Activated naive CD8-positive, alpha-beta T cell treated with anti-CD3 and anti-CD28 coated beads for 36 hours (primary cell): ENCODE measurements at regions not wholly inside any gene's neighbourhood (a gene's known extent, or its start where the extent isn't known, plus 50 kb on each side); places are given as distances from the start of the nearest gene placed in this dataset.

Source experiments
- DNase-seq: peaks from one replicate; pipeline ENCODE4 v3.0.0; 2021
- H3K27ac Mint-ChIP-seq: one replicate; pipeline ENCODE4 v1.8.0; 2022; ENCODE audit warnings: mild to moderate bottlenecking, moderate library complexity, mixed read lengths
- H3K27me3 Mint-ChIP-seq: one replicate; pipeline ENCODE4 v1.8.0; 2022; ENCODE audit warnings: mild to moderate bottlenecking, mixed read lengths
- H3K36me3 Mint-ChIP-seq: one replicate; pipeline ENCODE4 v1.8.0; 2021; ENCODE audit warnings: mild to moderate bottlenecking, mixed read lengths
- H3K4me1 Mint-ChIP-seq: one replicate; pipeline ENCODE4 v1.8.0; 2021; ENCODE audit warnings: mixed read lengths
- H3K4me3 Mint-ChIP-seq: one replicate; pipeline ENCODE4 v1.8.0; 2022; ENCODE audit warnings: mild to moderate bottlenecking, moderate library complexity, mixed read lengths
- H3K9me3 Mint-ChIP-seq: one replicate; pipeline ENCODE4 v1.8.0; 2022; ENCODE audit warnings: mixed read lengths

DNA sequence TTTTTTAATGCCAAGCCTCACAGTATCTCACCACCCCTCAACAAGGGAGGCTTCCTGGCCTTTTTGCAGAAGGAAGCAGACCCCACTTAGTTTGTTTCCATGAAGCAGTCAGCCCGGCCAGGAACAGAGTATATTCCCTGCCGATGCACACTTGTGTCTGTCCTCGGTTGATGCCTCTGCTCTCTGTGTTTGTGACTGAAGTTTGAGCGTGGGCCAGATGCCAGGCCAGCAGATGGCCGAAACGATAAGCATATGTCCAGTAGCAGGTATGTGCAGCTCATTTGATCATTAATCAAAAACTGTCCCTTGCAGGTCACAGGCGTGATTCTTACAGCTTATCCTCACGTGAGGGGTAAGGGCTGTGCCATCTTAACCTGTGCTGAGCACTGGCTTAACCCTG lies 144.0 kb downstream of the IRS2 start:
- no peak for DNase-seq
- Mint-ChIP-seq H3K27me3 (no peaks in the 10 kb centered on the region), H3K4me1 (no peaks in the 10 kb centered on the region), H3K9me3 (peaks cover 25% of the 10 kb centered on the region), H3K36me3 (peaks cover 4% of the 10 kb centered on the region), H3K27ac (no peak overlapping the region), H3K4me3 (no peak overlapping the region)

DNA sequence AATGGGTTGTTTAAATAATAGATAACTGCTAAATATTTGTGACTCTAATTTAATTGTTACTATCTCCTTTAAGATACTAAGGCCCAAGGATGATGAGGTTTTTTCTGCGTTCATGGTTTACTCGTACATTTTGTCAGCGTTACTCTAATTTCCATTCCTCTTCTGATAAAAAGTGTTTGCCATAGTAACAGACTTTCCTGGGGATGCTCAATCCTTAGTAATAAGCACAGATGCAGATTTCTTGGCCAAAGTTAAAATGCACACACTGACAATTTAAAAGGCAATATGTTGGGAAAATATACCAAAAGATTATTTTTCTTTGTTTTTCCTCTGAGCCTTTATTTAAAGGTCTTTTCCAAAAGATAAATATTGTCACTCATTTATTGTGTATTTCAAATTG lies 149.6 kb downstream of the IRS2 start:
- H3K36me3 Mint-ChIP-seq: peaks cover 4% of the 10 kb centered on the region
- no peaks in the 10 kb centered on the region for H3K4me1 Mint-ChIP-seq
- no peak for DNase-seq
- peaks cover 28% of the 10 kb centered on the region for H3K9me3 Mint-ChIP-seq
- H3K27me3 Mint-ChIP-seq: peaks cover 5% of the 10 kb centered on the region
- H3K27ac Mint-ChIP-seq: no peak overlapping the region
- H3K4me3 Mint-ChIP-seq: no peak overlapping the region

DNA sequence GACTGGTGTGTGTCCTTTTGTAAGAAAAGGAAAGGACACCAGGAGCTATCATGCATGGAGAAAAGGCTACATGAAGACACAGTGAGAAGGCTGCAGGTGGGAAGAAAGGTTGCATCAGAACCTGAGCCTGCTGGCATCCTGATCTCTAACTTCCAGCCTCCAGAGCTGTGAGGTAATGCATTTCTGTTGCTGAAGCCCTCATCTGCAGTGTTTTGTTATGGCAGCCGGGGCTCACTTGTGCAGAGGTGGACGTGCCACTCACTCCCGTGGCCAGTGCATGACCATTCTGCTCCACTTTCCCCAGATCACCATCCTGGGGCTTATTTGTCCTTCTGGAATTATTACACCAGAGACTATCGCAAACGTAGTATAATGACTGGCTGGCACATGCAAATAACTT lies 155.3 kb downstream of the IRS2 start:
- Mint-ChIP-seq H3K4me1 (no peaks in the 10 kb centered on the region), H3K9me3 (peaks cover 6% of the 10 kb centered on the region), H3K27ac (no peak overlapping the region), H3K36me3 (no peaks in the 10 kb centered on the region), H3K27me3 (peaks cover 17% of the 10 kb centered on the region), H3K4me3 (no peak overlapping the region)
- no peak for DNase-seq

DNA sequence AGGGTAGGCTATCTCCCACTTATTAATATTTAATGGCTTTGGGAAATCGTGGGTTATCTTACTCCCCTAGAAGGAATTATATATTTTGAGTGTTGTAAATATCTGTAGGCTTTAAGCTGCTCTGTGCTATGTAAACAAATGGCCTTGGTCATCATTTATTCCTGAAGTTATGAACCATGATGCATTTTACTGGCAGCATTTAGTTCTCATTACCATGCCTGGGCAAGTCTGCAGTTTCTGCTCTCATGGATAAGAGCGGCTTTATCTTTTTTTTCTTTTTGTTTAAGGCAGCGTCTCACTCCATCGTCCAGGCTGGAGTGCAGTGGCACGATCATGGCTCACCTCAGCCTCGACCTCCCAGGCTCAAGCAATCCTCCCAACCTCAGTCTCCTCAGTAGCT lies 156.1 kb downstream of the IRS2 start:
- H3K4me3 Mint-ChIP-seq: no peak overlapping the region
- no peaks in the 10 kb centered on the region for H3K4me1 Mint-ChIP-seq
- no peak overlapping the region for H3K27ac Mint-ChIP-seq
- no peaks in the 10 kb centered on the region for H3K36me3 Mint-ChIP-seq
- DNase-seq: no peak
- H3K27me3 Mint-ChIP-seq: peaks cover 17% of the 10 kb centered on the region
- H3K9me3 Mint-ChIP-seq: peaks cover 6% of the 10 kb centered on the region

DNA sequence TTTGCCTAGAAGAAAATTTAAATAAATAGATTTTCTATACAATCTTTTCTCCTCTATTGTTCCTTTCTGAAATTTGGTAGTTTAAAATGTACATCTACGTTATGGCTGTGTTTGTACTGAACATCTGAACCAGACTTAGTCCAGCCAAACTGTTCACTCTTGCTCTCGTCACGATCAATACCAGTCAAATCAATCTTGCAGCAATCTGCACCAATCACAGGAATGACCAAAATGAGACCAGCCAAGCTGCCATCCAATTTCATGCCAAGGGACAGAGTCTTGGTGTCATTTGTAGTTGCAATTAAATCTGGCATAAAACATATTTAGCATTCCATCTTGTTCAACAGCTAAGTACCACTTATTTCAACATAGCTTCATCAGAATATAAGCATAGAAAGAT lies 156.6 kb downstream of the IRS2 start:
- Mint-ChIP-seq H3K36me3 (no peaks in the 10 kb centered on the region), H3K9me3 (peaks cover 3% of the 10 kb centered on the region), H3K27me3 (peaks cover 13% of the 10 kb centered on the region), H3K4me3 (no peak overlapping the region), H3K27ac (no peak overlapping the region), H3K4me1 (no peaks in the 10 kb centered on the region)
- DNase-seq: no peak

- H3K4me3 Mint-ChIP-seq: no peak overlapping the region
- peaks cover 2% of the 10 kb centered on the region for H3K9me3 Mint-ChIP-seq
- H3K36me3 Mint-ChIP-seq: no peaks in the 10 kb centered on the region
- no peak for DNase-seq
- no peak overlapping the region for H3K27ac Mint-ChIP-seq
- peaks cover 13% of the 10 kb centered on the region for H3K27me3 Mint-ChIP-seq
- H3K4me1 Mint-ChIP-seq: no peaks in the 10 kb centered on the region
Observed at GRCh38 chr13:109628251-109628699, 158.1 kb downstream of the IRS2 start.

- no peak overlapping the region for H3K27ac Mint-ChIP-seq
- H3K4me3 Mint-ChIP-seq: no peak overlapping the region
- H3K9me3 Mint-ChIP-seq: no peaks in the 10 kb centered on the region
- H3K27me3 Mint-ChIP-seq: peaks cover 13% of the 10 kb centered on the region
- H3K4me1 Mint-ChIP-seq: no peaks in the 10 kb centered on the region
- H3K36me3 Mint-ChIP-seq: no peaks in the 10 kb centered on the region
- no peak for DNase-seq
Observed at GRCh38 chr13:109627649-109628048, 158.7 kb downstream of the IRS2 start.

GRCh38 chr13:109626386-109627171 lies 159.8 kb downstream of the IRS2 start:
- Mint-ChIP-seq H3K9me3 (no peaks in the 10 kb centered on the region), H3K4me3 (no peak overlapping the region), H3K4me1 (no peaks in the 10 kb centered on the region), H3K36me3 (no peaks in the 10 kb centered on the region), H3K27me3 (peaks cover 11% of the 10 kb centered on the region), H3K27ac (no peak overlapping the region)
- DNase-seq: no peak

GRCh38 chr13:109625156-109625555 lies 161.2 kb downstream of the IRS2 start:
- no peak for DNase-seq
- Mint-ChIP-seq H3K4me1 (no peaks in the 10 kb centered on the region), H3K9me3 (no peaks in the 10 kb centered on the region), H3K36me3 (no peaks in the 10 kb centered on the region), H3K27ac (no peak overlapping the region), H3K4me3 (no peak overlapping the region), H3K27me3 (peaks cover 8% of the 10 kb centered on the region)

GRCh38 chr13:109622006-109622405 lies 164.4 kb downstream of the IRS2 start:
- Mint-ChIP-seq H3K4me1 (no peaks in the 10 kb centered on the region), H3K9me3 (no peaks in the 10 kb centered on the region), H3K27ac (no peak overlapping the region), H3K4me3 (no peak overlapping the region), H3K27me3 (no peaks in the 10 kb centered on the region), H3K36me3 (no peaks in the 10 kb centered on the region)
- DNase-seq: no peak

DNA sequence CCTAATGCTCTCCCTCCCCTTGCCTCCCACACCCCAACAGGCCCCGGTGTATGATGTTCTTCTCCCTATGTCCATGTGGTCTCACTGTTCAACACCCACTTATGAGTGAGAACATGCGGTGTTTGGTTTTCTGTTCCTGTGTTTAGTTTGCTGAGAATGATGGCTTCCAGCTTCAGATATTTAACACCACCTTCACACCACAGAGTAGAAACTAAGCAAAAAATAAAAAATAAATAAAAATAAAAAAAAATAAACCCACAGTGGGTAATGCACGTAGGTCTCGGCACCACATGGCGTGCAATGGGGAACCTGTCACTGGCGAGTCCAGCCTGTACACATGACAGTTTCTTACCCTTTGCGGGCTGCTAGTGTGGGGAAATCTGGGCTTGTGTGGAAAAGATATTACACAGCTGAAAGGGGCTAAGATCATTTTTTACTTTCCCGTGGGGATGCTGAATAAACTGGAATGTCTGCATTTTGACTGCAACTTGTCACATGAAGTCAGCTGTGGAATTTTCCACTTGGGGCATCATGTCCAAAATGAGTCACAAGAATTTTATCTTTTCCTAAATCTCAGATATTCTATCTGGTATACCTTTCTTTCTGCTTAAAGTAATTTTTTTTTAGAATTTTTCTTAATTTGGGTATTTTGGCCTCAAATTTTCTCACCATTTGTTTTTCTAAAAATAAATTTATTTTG lies 170.5 kb downstream of the IRS2 start:
- Mint-ChIP-seq H3K4me1 (no peaks in the 10 kb centered on the region), H3K27me3 (peaks cover 3% of the 10 kb centered on the region), H3K9me3 (no peaks in the 10 kb centered on the region), H3K4me3 (no peak overlapping the region), H3K36me3 (no peaks in the 10 kb centered on the region), H3K27ac (no peak overlapping the region)
- no peak for DNase-seq

DNA sequence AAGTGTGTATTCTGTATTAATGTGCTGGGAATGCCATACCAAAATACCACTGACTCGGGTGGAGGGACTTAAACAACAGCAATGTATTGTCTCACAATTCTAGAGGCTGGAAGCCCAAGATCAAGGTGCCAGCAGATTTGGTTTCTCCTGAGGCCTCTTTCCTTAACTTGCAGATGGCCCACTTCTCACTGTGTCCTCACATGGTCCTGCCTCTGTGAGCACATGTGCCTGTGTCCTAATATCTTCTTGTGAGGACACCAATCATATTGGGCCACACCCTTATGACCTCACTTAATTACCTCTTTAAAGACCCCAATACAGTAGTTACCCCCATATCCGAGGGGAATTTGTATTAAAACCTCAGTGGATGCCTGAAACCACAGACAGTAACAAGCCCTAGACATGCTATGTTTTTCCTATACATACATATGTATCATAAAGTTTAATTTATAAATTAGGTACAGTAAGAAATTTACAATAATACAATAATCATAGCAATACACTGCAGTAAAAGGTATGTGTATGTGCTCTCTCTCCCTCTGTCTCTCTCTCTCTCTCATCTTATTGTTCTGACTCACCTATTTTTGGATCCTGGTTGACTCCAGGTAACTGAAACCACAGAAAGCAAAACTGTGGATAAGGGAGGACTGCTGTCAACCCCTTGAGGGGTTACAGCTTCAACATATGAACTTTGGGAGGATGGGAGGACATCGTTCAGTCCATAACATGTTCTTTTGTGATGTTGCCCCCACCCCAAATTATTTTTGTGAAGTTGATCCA lies 174.3 kb downstream of the IRS2 start:
- no peak overlapping the region for H3K27ac Mint-ChIP-seq
- H3K4me1 Mint-ChIP-seq: no peaks in the 10 kb centered on the region
- H3K27me3 Mint-ChIP-seq: peaks cover 3% of the 10 kb centered on the region
- DNase-seq: no peak
- H3K9me3 Mint-ChIP-seq: no peaks in the 10 kb centered on the region
- no peaks in the 10 kb centered on the region for H3K36me3 Mint-ChIP-seq
- H3K4me3 Mint-ChIP-seq: no peak overlapping the region

- peak; percentile 15 for DNase-seq
- no peak overlapping the region for H3K27ac Mint-ChIP-seq
- H3K4me3 Mint-ChIP-seq: no peak overlapping the region
- no peaks in the 10 kb centered on the region for H3K4me1 Mint-ChIP-seq
- no peaks in the 10 kb centered on the region for H3K9me3 Mint-ChIP-seq
- H3K36me3 Mint-ChIP-seq: no peaks in the 10 kb centered on the region
- peaks cover under 1% of the 10 kb centered on the region for H3K27me3 Mint-ChIP-seq
Observed at GRCh38 chr13:109610517-109610916, 175.9 kb downstream of the IRS2 start.

GRCh38 chr13:109608503-109608902 lies 177.9 kb downstream of the IRS2 start:
- no peaks in the 10 kb centered on the region for H3K9me3 Mint-ChIP-seq
- peaks cover 4% of the 10 kb centered on the region for H3K27me3 Mint-ChIP-seq
- H3K4me3 Mint-ChIP-seq: no peak overlapping the region
- no peaks in the 10 kb centered on the region for H3K4me1 Mint-ChIP-seq
- H3K27ac Mint-ChIP-seq: no peak overlapping the region
- no peaks in the 10 kb centered on the region for H3K36me3 Mint-ChIP-seq
- DNase-seq: no peak

- Mint-ChIP-seq H3K36me3 (no peaks in the 10 kb centered on the region), H3K4me3 (no peak overlapping the region)
- no peak for DNase-seq
Observed at GRCh38 chr13:109608059-109608458, 178.3 kb downstream of the IRS2 start.

More at GRCh38 chr13:109608059-109608458, 178.3 kb downstream of the IRS2 start:
- no peaks in the 10 kb centered on the region for H3K4me1 Mint-ChIP-seq
- H3K27ac Mint-ChIP-seq: no peak overlapping the region
- H3K9me3 Mint-ChIP-seq: no peaks in the 10 kb centered on the region
- peaks cover 4% of the 10 kb centered on the region for H3K27me3 Mint-ChIP-seq
